Spleen (tissue), 7 donors: ENCODE measurements at regions not wholly inside any gene's neighbourhood (a gene's known extent, or its start where the extent isn't known, plus 50 kb on each side); places are given as distances from the start of the nearest gene placed in this dataset.

Experiments
- CTCF ChIP-seq, 11 experiments: fragments of 200-600 bp in 7 of 11; fragments of 450-650 bp in 4 of 11; sonication (generic) in 4 of 11; IDR thresholded peaks in 8 of 11; conservative IDR thresholded peaks in 3 of 11; 1 replicate in 7 of 11; 2 replicates in 4 of 11; pipeline versions ENCODE4 v1.4.0 to v1.8.0; 2016 to 2021; ENCODE audit warnings: antibody characterized with exemption in 11 of 11, inconsistent platforms in 4 of 11, mild to moderate bottlenecking in 1 of 11
- POLR2A ChIP-seq, 3 donors: fragments of 450-650 bp; IDR thresholded peaks; one replicate each; pipeline ENCODE4 v1.5.1; 2017; ENCODE audit warnings: antibody characterized with exemption in 3 of 3, mild to moderate bottlenecking in 1 of 3
- POLR2AphosphoS5 ChIP-seq, 3 donors: sonication (generic); formaldehyde crosslinking; IDR thresholded peaks; one replicate each; pipeline ENCODE4 v1.5.1; 2017; ENCODE audit warnings: antibody characterized with exemption in 3 of 3
- donor health status: DM: no; HTN: no; CAD: no; lungs with moderate emphysema.
- donor health status: DM: no; HTN: no; CAD: no.
- donor health status: DM: no; HTN: no; CAD: no.

GRCh38 chr16:14013571-14014283 lies 57.4 kb upstream of the MRTFB start:
- TF ChIP-seq CTCF (IDR thresholded peaks at IDR 0.05 in 8 of 11, conservative IDR thresholded peaks at IDR 0.05 in 3 of 11) (no peak), POLR2A (IDR thresholded peaks at IDR 0.05) (no peak), POLR2AphosphoS5 (IDR thresholded peaks at IDR 0.05) (no peak)
